BLaER1 treated with 17β-estradiol and CSF1 and Interleukin-3, amounts not matched to agents 10 nM and 100 nM (cell line): ENCODE measurements at regions not wholly inside any gene's neighbourhood (a gene's known extent, or its start where the extent isn't known, plus 50 kb on each side); places are given as distances from the start of the nearest gene placed in this dataset.

Experiments
- H3K27ac ChIP-seq, 11 experiments: shearing (Covaris generic); formaldehyde crosslinking; 2 replicates each; pipeline ENCODE4 v1.8.1; 2022
- H3K27me3 ChIP-seq, 11 experiments: shearing (Covaris generic); formaldehyde crosslinking; 2 replicates each; pipeline ENCODE4 v1.8.1; 2022
- H3K36me3 ChIP-seq, 11 experiments: shearing (Covaris generic); formaldehyde crosslinking; 2 replicates each; pipeline ENCODE4 v1.8.1; 2022
- H3K4me1 ChIP-seq, 10 experiments: shearing (Covaris generic); formaldehyde crosslinking; 2 replicates each; pipeline ENCODE4 v1.8.1; 2022
- H3K4me2 ChIP-seq, 11 experiments: shearing (Covaris generic); formaldehyde crosslinking; 2 replicates each; pipeline ENCODE4 v1.8.1; 2022
- H3K4me3 ChIP-seq, 10 experiments: shearing (Covaris generic); formaldehyde crosslinking; 2 replicates each; pipeline ENCODE4 v1.8.1; 2022
- H3K9ac ChIP-seq, 11 experiments: shearing (Covaris generic); formaldehyde crosslinking; 2 replicates each; pipeline ENCODE4 v1.8.1; 2022
- H3K9me3 ChIP-seq, 11 experiments: shearing (Covaris generic); formaldehyde crosslinking; replicated peaks in 1 of 11; 2 replicates each; pipeline ENCODE4 v1.8.1; 2022
- H4K20me1 ChIP-seq, 11 experiments: shearing (Covaris generic); formaldehyde crosslinking; 2 replicates each; pipeline ENCODE4 v1.8.1; 2022
- Cebpa-rat ChIP-seq, 11 experiments: shearing (Covaris generic); IDR thresholded peaks; 2 replicates each; pipeline ENCODE4 v1.8.1; 2022

DNA sequence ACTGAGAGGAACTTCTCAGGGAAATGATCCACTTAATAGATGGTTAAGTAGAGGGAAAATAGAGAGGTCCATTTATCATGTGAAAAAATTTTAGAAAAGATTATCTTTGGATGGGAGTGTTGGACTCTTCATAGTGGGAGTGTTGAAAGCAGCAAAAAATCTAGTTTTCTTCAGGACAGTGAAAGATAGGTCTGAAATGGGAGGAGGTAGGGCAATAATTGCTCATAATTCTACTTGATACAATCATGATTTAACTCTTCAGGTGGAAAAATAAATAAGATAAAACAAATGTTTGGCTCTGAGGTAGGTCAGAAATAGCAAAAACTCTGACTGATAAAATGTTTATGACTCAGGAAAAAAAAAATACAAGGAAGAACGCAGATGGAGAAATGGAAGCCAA is 144.1 kb upstream of the DPH6 start:
- Histone ChIP-seq H3K9me3 (no peaks in the 10 kb centered on the region), H3K27me3 (no peaks in the 10 kb centered on the region), H3K27ac (no peak overlapping the region), H3K4me2 (no peak overlapping the region), H3K9ac (no peak overlapping the region), H3K36me3 (no peaks in the 10 kb centered on the region), H3K4me3 (no peak overlapping the region), H3K4me1 (peaks cover 0 to 8% (median 0%) of the 10 kb centered on the region in 10 experiments; a peak in 2 of 20 replicates), H4K20me1 (no peaks in the 10 kb centered on the region)
- TF ChIP-seq Cebpa-rat (IDR thresholded peaks at IDR 0.05): no peak

GRCh38 chr15:35690698-35691116 is 144.7 kb upstream of the DPH6 start:
- Histone ChIP-seq H3K4me3 (no peak overlapping the region), H3K27me3 (no peaks in the 10 kb centered on the region), H3K9ac (no peak overlapping the region), H3K36me3 (no peaks in the 10 kb centered on the region), H3K4me2 (peak overlapping the region in 2 of 11 experiments; percentile 6 to 7; a peak in 2 of 22 replicates), H3K4me1 (peaks cover 0 to 8% (median 0%) of the 10 kb centered on the region in 10 experiments; a peak in 2 of 20 replicates), H4K20me1 (no peaks in the 10 kb centered on the region), H3K27ac (no peak overlapping the region), H3K9me3 (no peaks in the 10 kb centered on the region)
- TF ChIP-seq Cebpa-rat (IDR thresholded peaks at IDR 0.05): no peak

- TF ChIP-seq Cebpa-rat (IDR thresholded peaks at IDR 0.05): no peak
- no peaks in the 10 kb centered on the region for H3K9me3 ChIP-seq
These were observed 145.3 kb upstream of the DPH6 start for GRCh38 chr15:35691173-35691761.

DNA sequence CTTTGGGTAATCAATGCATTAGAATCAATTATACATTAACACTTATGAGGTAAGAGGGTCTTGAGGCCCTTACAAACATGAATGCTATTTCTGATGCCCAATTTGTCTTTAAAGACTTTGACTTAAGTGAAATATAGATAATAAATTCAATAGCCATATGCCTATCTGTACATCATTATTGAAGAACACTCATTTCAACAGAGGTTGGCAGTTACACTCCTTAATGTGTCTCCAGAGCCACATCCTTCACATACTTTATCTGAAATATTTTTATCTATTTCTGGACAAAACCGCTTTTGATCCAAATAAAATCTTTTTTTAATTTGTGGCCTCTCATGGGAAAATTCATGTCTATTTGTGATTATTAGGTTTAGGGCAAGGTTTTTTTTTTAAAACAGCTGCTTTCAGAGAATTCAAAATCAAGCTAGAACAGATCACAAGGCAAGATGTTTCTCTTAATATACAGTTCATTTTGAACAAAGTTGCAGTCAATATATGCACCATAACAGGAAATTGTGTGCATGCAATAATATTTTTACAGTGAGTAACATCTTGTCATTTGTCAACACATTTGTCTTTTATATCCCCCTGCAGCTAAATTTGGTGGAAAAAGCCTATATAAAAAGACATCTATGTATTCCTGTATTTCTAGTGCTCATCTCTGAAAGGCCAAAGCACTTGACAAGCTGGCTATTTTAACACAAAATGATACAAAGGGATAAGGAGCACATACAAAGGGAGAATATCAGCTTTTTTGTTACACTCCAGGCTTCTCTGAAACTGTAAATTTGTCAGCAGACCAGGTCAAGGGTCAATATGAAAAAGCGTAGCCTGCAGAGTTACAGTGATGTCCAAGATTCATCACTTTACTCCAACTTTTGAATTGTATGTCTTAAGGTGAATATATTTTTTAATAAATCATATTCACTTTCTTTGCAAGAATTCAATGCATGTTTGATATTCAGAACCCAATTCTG is 146.2 kb upstream of the DPH6 start:
- no peaks in the 10 kb centered on the region for H4K20me1 ChIP-seq
- no peaks in the 10 kb centered on the region for H3K9me3 ChIP-seq
- H3K4me1 ChIP-seq: peaks cover 0 to 8% (median 0%) of the 10 kb centered on the region in 10 experiments; a peak in 2 of 20 replicates
- H3K9ac ChIP-seq: no peak overlapping the region
- TF ChIP-seq Cebpa-rat (IDR thresholded peaks at IDR 0.05): no peak
- H3K27me3 ChIP-seq: no peaks in the 10 kb centered on the region
- H3K36me3 ChIP-seq: no peaks in the 10 kb centered on the region
- H3K4me2 ChIP-seq: no peak overlapping the region
- no peak overlapping the region for H3K4me3 ChIP-seq
- no peak overlapping the region for H3K27ac ChIP-seq

More at GRCh38 chr15:35691173-35691761, 145.3 kb upstream of the DPH6 start:
- Histone ChIP-seq H3K4me3 (no peak overlapping the region), H3K27ac (no peak overlapping the region), H3K4me2 (no peak overlapping the region), H3K36me3 (no peaks in the 10 kb centered on the region), H3K27me3 (no peaks in the 10 kb centered on the region), H3K9ac (no peak overlapping the region), H3K4me1 (peaks cover 0 to 8% (median 0%) of the 10 kb centered on the region in 10 experiments; a peak in 2 of 20 replicates), H4K20me1 (no peaks in the 10 kb centered on the region)

GRCh38 chr15:35693286-35693685 is 147.3 kb upstream of the DPH6 start:
- TF ChIP-seq Cebpa-rat (IDR thresholded peaks at IDR 0.05): no peak
- H3K4me1 ChIP-seq: peaks cover 0 to 8% (median 0%) of the 10 kb centered on the region in 10 experiments; a peak in 2 of 20 replicates
- H3K36me3 ChIP-seq: no peaks in the 10 kb centered on the region
- no peaks in the 10 kb centered on the region for H4K20me1 ChIP-seq
- H3K9ac ChIP-seq: no peak overlapping the region
- H3K4me3 ChIP-seq: no peak overlapping the region
- no peaks in the 10 kb centered on the region for H3K27me3 ChIP-seq
- H3K9me3 ChIP-seq: no peaks in the 10 kb centered on the region
- no peak overlapping the region for H3K4me2 ChIP-seq
- H3K27ac ChIP-seq: no peak overlapping the region

GRCh38 chr15:35693886-35694285 is 147.9 kb upstream of the DPH6 start:
- H3K4me2 ChIP-seq: no peak overlapping the region
- TF ChIP-seq Cebpa-rat (IDR thresholded peaks at IDR 0.05): no peak

GRCh38 chr15:35695003-35695402 is 149.0 kb upstream of the DPH6 start:
- Histone ChIP-seq H3K9ac (no peak overlapping the region), H4K20me1 (no peaks in the 10 kb centered on the region), H3K4me2 (no peak overlapping the region), H3K4me3 (no peak overlapping the region), H3K36me3 (no peaks in the 10 kb centered on the region), H3K27me3 (no peaks in the 10 kb centered on the region), H3K27ac (no peak overlapping the region), H3K9me3 (no peaks in the 10 kb centered on the region), H3K4me1 (peaks cover 0 to 8% (median 0%) of the 10 kb centered on the region in 10 experiments; a peak in 2 of 20 replicates)
- TF ChIP-seq Cebpa-rat (IDR thresholded peaks at IDR 0.05): no peak

More at GRCh38 chr15:35693886-35694285, 147.9 kb upstream of the DPH6 start:
- Histone ChIP-seq H3K27me3 (no peaks in the 10 kb centered on the region), H3K27ac (no peak overlapping the region), H3K4me1 (peaks cover 0 to 8% (median 0%) of the 10 kb centered on the region in 10 experiments; a peak in 2 of 20 replicates), H3K4me3 (no peak overlapping the region), H3K9ac (no peak overlapping the region), H4K20me1 (no peaks in the 10 kb centered on the region), H3K9me3 (no peaks in the 10 kb centered on the region), H3K36me3 (no peaks in the 10 kb centered on the region)

DNA sequence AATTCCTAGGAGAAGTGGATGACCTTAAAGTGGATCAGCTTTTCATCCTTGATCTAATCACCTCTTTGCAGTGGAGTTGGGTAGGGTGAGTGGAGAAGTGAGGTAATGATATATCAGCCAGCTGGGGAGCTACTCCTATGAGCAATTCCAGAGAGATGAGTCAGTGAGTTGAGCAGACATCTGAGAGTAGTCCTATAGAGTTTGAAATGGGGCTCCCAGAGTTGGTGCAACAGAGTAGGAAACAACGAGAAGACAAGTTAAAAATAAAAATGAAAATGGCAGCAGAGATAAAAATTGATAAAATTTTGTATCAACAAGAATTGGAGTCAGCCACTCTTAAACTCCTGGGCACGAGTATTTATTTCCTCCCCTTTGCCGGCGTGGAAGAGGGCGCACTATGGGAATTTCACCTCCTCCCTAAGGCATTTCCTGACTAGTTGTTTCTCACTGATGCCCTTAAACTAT is 150.8 kb upstream of the DPH6 start:
- no peak for TF ChIP-seq Cebpa-rat (IDR thresholded peaks at IDR 0.05)
- no peaks in the 10 kb centered on the region for H4K20me1 ChIP-seq
- H3K9me3 ChIP-seq: no peaks in the 10 kb centered on the region
- H3K9ac ChIP-seq: no peak overlapping the region
- no peak overlapping the region for H3K4me3 ChIP-seq
- H3K4me2 ChIP-seq: no peak overlapping the region
- no peak overlapping the region for H3K27ac ChIP-seq
- H3K27me3 ChIP-seq: no peaks in the 10 kb centered on the region
- H3K36me3 ChIP-seq: no peaks in the 10 kb centered on the region
- no peaks in the 10 kb centered on the region for H3K4me1 ChIP-seq

GRCh38 chr15:35697549-35698299 is 151.8 kb upstream of the DPH6 start:
- H3K4me1 ChIP-seq: no peaks in the 10 kb centered on the region
- H3K27ac ChIP-seq: no peak overlapping the region
- no peaks in the 10 kb centered on the region for H3K36me3 ChIP-seq
- H3K4me3 ChIP-seq: no peak overlapping the region
- TF ChIP-seq Cebpa-rat (IDR thresholded peaks at IDR 0.05): no peak
- no peaks in the 10 kb centered on the region for H3K27me3 ChIP-seq
- H3K9ac ChIP-seq: no peak overlapping the region
- H3K4me2 ChIP-seq: no peak overlapping the region
- no peaks in the 10 kb centered on the region for H4K20me1 ChIP-seq
- no peaks in the 10 kb centered on the region for H3K9me3 ChIP-seq
